ENCODE measurements at regions not wholly inside any gene's neighbourhood (a gene's known extent, or its start where the extent isn't known, plus 50 kb on each side); places are given as distances from the start of the nearest gene placed in this dataset.

DNA sequence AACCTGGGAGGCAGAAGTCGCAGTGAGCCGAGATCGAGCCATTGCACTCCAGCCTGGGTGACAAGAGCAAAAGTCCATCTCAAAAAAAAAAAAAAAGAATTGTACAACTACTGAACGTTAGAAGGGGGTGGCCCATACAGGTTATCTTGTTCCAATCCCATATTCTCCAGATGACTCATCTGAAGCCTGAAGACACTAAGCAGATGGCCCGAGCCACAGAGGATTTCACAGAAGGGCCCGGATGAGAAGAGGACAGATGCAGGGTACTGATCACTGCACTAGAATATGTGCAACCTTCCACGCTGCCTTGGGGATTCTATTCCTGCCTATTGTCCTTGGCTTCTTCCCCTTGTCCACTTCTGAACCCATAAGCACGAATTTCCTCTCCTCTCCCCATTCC, 70.9 kb upstream of the UBASH3B start:
- TF ChIP-seq CTCF (IDR thresholded peaks at IDR 0.05; ENCODE audit: low read depth, low read length) (no peak), POLR2A (IDR thresholded peaks at IDR 0.05; ENCODE audit: extremely low read depth, insufficient read length) (no peak), MYC (IDR thresholded peaks at IDR 0.05; ENCODE audit: low read depth, low read length) (no peak)
